ENCODE measurements at regions not wholly inside any gene's neighbourhood (a gene's known extent, or its start where the extent isn't known, plus 50 kb on each side); places are given as distances from the start of the nearest gene placed in this dataset.

DNA sequence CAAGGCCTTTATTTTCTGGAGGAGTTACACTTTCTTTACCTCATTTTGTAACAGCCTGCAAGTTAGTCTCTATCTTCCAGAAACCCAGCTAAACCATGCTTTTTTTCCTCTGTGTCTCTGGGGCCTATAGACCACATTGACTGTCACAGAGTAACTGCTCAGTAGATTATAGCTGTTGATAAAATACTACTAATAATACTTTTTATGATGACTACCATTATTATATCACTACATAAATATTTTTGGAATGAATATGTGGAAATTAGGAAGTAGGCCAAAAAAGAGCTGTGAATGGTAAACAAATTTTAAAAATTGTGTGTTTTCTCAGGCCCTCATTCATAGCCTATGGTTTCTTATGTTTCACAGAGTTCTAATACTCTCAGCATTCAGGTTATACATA, 233.1 kb upstream of the USP24 start:
- Mint-ChIP-seq H3K36me3 (ENCODE audit: low read depth, unreplicated experiment) (no peaks in the 10 kb centered on the region), H3K4me1 (ENCODE audit: unreplicated experiment) (no peaks in the 10 kb centered on the region), H3K27me3 (ENCODE audit: unreplicated experiment) (no peaks in the 10 kb centered on the region), H3K9me3 (ENCODE audit: unreplicated experiment) (no peaks in the 10 kb centered on the region), H3K27ac (ENCODE audit: unreplicated experiment) (no peak overlapping the region), H3K4me3 (ENCODE audit: unreplicated experiment) (no peak overlapping the region)
- DNase-seq (ENCODE audit: low spot score), result no peak
- TF ChIP-seq, protein P1, sequence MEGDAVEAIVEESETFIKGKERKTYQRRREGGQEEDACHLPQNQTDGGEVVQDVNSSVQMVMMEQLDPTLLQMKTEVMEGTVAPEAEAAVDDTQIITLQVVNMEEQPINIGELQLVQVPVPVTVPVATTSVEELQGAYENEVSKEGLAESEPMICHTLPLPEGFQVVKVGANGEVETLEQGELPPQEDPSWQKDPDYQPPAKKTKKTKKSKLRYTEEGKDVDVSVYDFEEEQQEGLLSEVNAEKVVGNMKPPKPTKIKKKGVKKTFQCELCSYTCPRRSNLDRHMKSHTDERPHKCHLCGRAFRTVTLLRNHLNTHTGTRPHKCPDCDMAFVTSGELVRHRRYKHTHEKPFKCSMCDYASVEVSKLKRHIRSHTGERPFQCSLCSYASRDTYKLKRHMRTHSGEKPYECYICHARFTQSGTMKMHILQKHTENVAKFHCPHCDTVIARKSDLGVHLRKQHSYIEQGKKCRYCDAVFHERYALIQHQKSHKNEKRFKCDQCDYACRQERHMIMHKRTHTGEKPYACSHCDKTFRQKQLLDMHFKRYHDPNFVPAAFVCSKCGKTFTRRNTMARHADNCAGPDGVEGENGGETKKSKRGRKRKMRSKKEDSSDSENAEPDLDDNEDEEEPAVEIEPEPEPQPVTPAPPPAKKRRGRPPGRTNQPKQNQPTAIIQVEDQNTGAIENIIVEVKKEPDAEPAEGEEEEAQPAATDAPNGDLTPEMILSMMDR (IDR thresholded peaks at IDR 0.05; ENCODE audit: unreplicated experiment), result no peak

DNA sequence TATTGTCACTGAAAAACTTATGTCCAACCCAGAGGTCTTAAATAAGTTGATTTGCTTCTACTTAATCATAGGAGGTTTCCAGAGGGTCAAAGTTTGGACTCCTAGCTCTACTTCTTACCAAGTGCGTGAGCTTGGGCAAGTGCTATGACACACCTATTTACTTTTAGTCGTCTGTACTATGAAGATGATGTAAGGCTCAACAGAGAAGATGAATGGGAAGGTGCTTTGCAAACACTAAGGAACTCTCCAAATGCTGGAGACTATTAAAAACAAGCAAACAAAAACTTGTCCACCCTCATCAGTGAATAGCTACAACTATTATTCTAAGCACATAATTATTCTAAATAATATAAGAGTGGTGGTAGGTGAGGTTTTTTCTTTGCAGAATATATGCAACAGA, 232.3 kb upstream of the USP24 start:
- H3K27me3 Mint-ChIP-seq (ENCODE audit: unreplicated experiment), result no peaks in the 10 kb centered on the region
- TF ChIP-seq, protein P1 (IDR thresholded peaks at IDR 0.05; ENCODE audit: unreplicated experiment), result no peak
- H3K9me3 Mint-ChIP-seq (ENCODE audit: unreplicated experiment), result no peaks in the 10 kb centered on the region
- H3K4me3 Mint-ChIP-seq (ENCODE audit: unreplicated experiment), result no peak overlapping the region
- no peak for DNase-seq (ENCODE audit: low spot score)
- no peaks in the 10 kb centered on the region for H3K36me3 Mint-ChIP-seq (ENCODE audit: low read depth, unreplicated experiment)
- no peaks in the 10 kb centered on the region for H3K4me1 Mint-ChIP-seq (ENCODE audit: unreplicated experiment)
- H3K27ac Mint-ChIP-seq (ENCODE audit: unreplicated experiment), result no peak overlapping the region

DNA sequence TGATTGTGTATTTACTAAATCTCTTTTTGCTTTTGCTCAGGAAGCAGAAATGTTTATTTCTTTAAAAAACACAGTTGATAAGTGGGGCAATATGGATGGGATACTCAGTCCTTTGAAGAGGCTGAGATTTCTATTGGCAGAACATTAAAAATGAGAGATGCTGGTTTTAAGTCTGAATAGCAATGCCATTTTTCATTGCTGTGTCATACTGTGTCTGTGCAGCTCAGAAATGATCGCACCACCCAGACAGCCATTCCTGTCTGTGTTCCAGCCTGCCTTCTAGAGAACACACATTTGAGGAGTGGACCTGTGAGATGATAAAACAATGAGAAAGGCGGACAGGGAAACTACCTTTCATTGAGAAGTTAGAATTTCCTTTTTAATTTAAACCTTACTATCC, 231.2 kb upstream of the USP24 start:
- H3K27me3 Mint-ChIP-seq (ENCODE audit: unreplicated experiment), result no peaks in the 10 kb centered on the region
- DNase-seq (ENCODE audit: low spot score), result no peak
- no peak overlapping the region for H3K27ac Mint-ChIP-seq (ENCODE audit: unreplicated experiment)
- H3K4me1 Mint-ChIP-seq (ENCODE audit: unreplicated experiment), result no peaks in the 10 kb centered on the region
- no peaks in the 10 kb centered on the region for H3K9me3 Mint-ChIP-seq (ENCODE audit: unreplicated experiment)
- H3K36me3 Mint-ChIP-seq (ENCODE audit: low read depth, unreplicated experiment), result no peaks in the 10 kb centered on the region
- TF ChIP-seq, protein P1 (IDR thresholded peaks at IDR 0.05; ENCODE audit: unreplicated experiment), result no peak
- H3K4me3 Mint-ChIP-seq (ENCODE audit: unreplicated experiment), result no peak overlapping the region

DNA sequence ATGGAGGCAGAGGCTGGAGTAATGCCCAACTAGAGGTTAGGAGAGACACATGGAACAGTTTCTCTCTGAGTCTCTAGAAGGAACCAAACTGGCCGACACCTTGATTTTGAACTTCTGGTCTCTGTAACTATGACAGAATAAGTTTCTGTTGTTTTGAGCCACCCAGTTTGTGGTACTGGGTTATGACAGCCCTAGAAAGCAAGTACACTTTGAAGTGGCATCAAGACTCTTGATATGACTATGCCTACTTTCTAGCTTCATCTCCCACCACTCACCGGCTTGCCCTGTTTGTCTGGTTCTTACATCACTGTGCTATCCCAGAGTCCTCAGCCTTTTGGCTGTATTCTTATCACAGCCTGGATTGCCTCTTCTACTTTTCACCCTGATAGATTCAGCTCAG, 230.3 kb upstream of the USP24 start:
- H3K4me1 Mint-ChIP-seq (ENCODE audit: unreplicated experiment), result no peaks in the 10 kb centered on the region
- no peaks in the 10 kb centered on the region for H3K27me3 Mint-ChIP-seq (ENCODE audit: unreplicated experiment)
- TF ChIP-seq, protein P1 (IDR thresholded peaks at IDR 0.05; ENCODE audit: unreplicated experiment), result no peak
- H3K4me3 Mint-ChIP-seq (ENCODE audit: unreplicated experiment), result no peak overlapping the region
- H3K9me3 Mint-ChIP-seq (ENCODE audit: unreplicated experiment), result no peaks in the 10 kb centered on the region
- no peak overlapping the region for H3K27ac Mint-ChIP-seq (ENCODE audit: unreplicated experiment)
- DNase-seq (ENCODE audit: low spot score), result no peak
- H3K36me3 Mint-ChIP-seq (ENCODE audit: low read depth, unreplicated experiment), result no peaks in the 10 kb centered on the region

DNA sequence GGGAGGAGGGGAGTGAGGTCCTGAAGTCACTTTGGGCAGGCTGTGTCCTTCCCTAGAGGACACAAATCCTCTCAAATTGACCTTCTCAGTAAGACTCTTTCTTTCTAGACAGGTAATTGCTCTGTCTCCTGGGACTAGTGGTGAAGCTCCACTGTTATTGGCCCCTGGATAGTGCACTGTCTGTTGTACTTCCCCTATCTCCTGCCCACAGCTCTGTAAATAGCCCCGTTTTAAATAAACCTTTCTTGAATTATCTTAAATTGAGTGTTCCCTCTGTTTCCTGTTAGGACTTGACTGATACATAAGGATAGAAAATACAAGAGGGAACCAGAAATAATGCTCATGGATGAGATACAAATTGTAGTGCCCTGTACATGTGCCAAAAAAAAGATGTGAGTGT, 229.5 kb upstream of the USP24 start:
- no peak overlapping the region for H3K27ac Mint-ChIP-seq (ENCODE audit: unreplicated experiment)
- H3K4me1 Mint-ChIP-seq (ENCODE audit: unreplicated experiment), result no peaks in the 10 kb centered on the region
- H3K9me3 Mint-ChIP-seq (ENCODE audit: unreplicated experiment), result no peaks in the 10 kb centered on the region
- no peak overlapping the region for H3K4me3 Mint-ChIP-seq (ENCODE audit: unreplicated experiment)
- H3K36me3 Mint-ChIP-seq (ENCODE audit: low read depth, unreplicated experiment), result no peaks in the 10 kb centered on the region
- TF ChIP-seq, protein P1 (IDR thresholded peaks at IDR 0.05; ENCODE audit: unreplicated experiment), result no peak
- no peak for DNase-seq (ENCODE audit: low spot score)
- H3K27me3 Mint-ChIP-seq (ENCODE audit: unreplicated experiment), result no peaks in the 10 kb centered on the region

Measured in endothelial cell (in vitro differentiated cells).